T-cell (primary cell): ENCODE measurements at regions not wholly inside any gene's neighbourhood (a gene's known extent, or its start where the extent isn't known, plus 50 kb on each side); places are given as distances from the start of the nearest gene placed in this dataset.

ENCODE experiments used
- ATAC-seq, 4 experiments: fragments of 200-7000 bp in 3 of 4; fragments of 150-1000 bp in 1 of 4; cut with Tn5 transposase; replicated peaks in 1 of 4; 1 replicate in 3 of 4; 2 replicates in 1 of 4; pipeline ENCODE4 v1.10.0; 2021; ENCODE audit warnings: moderate library complexity in 3 of 4, mild to moderate bottlenecking in 2 of 4, moderate number of reproducible peaks in 1 of 4
- CTCF ChIA-PET, 2 donors: fragments of 300-600 bp; sonication (Branson Sonifier 250); formaldehyde crosslinking; loops; one replicate each; lab custom pipeline; 2022; ENCODE audit warnings: antibody characterized with exemption in 2 of 2; lab: Charles Lee
- POLR2A ChIA-PET, 2 donors: fragments of 300-600 bp; sonication (Branson Sonifier 250); formaldehyde crosslinking; loops; one replicate each; lab custom pipeline; 2022; ENCODE audit warnings: antibody characterized with exemption in 2 of 2; lab: Charles Lee
- DNase-seq, 35 experiments: peaks; one replicate each; pipeline versions ENCODE4 v3.0.0 to v3.0.0-alpha.2; 2013 to 2023
- H3K27ac ChIP-seq: one replicate; pipeline ENCODE4 v1.5.1; 2013; ENCODE audit warnings: low read length
- H3K27me3 ChIP-seq, 2 experiments: replicated peaks in 1 of 2; 1 replicate in 1 of 2; 2 replicates in 1 of 2; pipeline versions ENCODE4 v1.6.1 to v1.7.0; 2013; ENCODE audit warnings: low read length in 1 of 2, mixed read lengths in 1 of 2; ENCODE audit not compliant: control insufficient read depth in 2 of 2, insufficient read depth in 2 of 2; ENCODE audit errors: extremely low read depth in 1 of 2
- H3K36me3 ChIP-seq, 2 donors: 1 replicate in 1 of 2; 2 replicates in 1 of 2; pipeline versions ENCODE4 v1.6.1 to v1.7.0; 2013; ENCODE audit warnings: low read length in 1 of 2; ENCODE audit not compliant: control insufficient read depth in 2 of 2, insufficient read depth in 1 of 2; ENCODE audit errors: extremely low read depth in 1 of 2
- H3K4me1 ChIP-seq, 2 experiments: 1 replicate in 1 of 2; 2 replicates in 1 of 2; pipeline versions ENCODE4 v1.6.1 to v1.7.0; 2013; ENCODE audit warnings: low read length in 2 of 2, mixed read lengths in 1 of 2; ENCODE audit not compliant: insufficient read depth in 2 of 2, control insufficient read depth in 1 of 2; ENCODE audit errors: extremely low read depth in 1 of 2
- H3K4me3 ChIP-seq, 2 donors: 1 replicate in 1 of 2; 2 replicates in 1 of 2; pipeline versions ENCODE4 v1.5.1 to v1.7.0; 2013; ENCODE audit warnings: mild to moderate bottlenecking in 2 of 2, low read length in 1 of 2, moderate library complexity in 1 of 2; ENCODE audit not compliant: control insufficient read depth in 1 of 2; ENCODE audit errors: extremely low read depth in 1 of 2
- H3K9me3 ChIP-seq: 2 replicates; pipeline ENCODE4 v1.7.0; 2013
- H3K27ac Mint-ChIP-seq, 2 donors: one replicate each; pipeline ENCODE4 v1.8.0; 2020 to 2021; ENCODE audit warnings: mild to moderate bottlenecking in 2 of 2, mixed read lengths in 2 of 2
- H3K27me3 Mint-ChIP-seq, 2 donors: one replicate each; pipeline ENCODE4 v1.8.0; 2021 to 2022; ENCODE audit warnings: mixed read lengths in 2 of 2
- H3K36me3 Mint-ChIP-seq: one replicate; pipeline ENCODE4 v1.8.0; 2021; ENCODE audit warnings: mixed read lengths
- H3K4me1 Mint-ChIP-seq, 3 donors: one replicate each; pipeline ENCODE4 v1.8.0; 2020 to 2022; ENCODE audit warnings: mixed read lengths in 3 of 3, mild to moderate bottlenecking in 1 of 3
- H3K4me3 Mint-ChIP-seq, 3 donors: one replicate each; pipeline ENCODE4 v1.8.0; 2020 to 2022; ENCODE audit warnings: mild to moderate bottlenecking in 3 of 3, mixed read lengths in 3 of 3, moderate library complexity in 3 of 3
- H3K9me3 Mint-ChIP-seq, 3 donors: one replicate each; pipeline ENCODE4 v1.8.0; 2020 to 2022; ENCODE audit warnings: mixed read lengths in 3 of 3
- WGBS: methylation state at CpG from one replicate; pipeline ENCODE4 v1.1.5; 2013; ENCODE audit warnings: missing lambda C conversion rate; ENCODE audit not compliant: insufficient coverage; 5-methylcytosine and 5-hydroxymethylcytosine counted together

GRCh38 chr1:72932025-72932424, 649.7 kb upstream of the NEGR1 start:
- Mint-ChIP-seq H3K36me3 (no peaks in the 10 kb centered on the region), H3K9me3 (peaks cover 17 to 24% (median 20%) of the 10 kb centered on the region in 3 donors), H3K27ac (no peak overlapping the region), H3K4me1 (no peaks in the 10 kb centered on the region), H3K27me3 (no peaks in the 10 kb centered on the region), H3K4me3 (no peak overlapping the region)
- H3K4me3 ChIP-seq = no peak overlapping the region
- ChIA-PET CTCF (no interaction called here), POLR2A (no interaction called here)
- ATAC-seq (no peak), DNase-seq (no peak)
- no peaks in the 10 kb centered on the region for H3K27me3 ChIP-seq
- H3K27ac ChIP-seq = no peak overlapping the region
- H3K4me1 ChIP-seq = no peaks in the 10 kb centered on the region
- H3K9me3 ChIP-seq = no peaks in the 10 kb centered on the region
- WGBS = 86% methylated on average over 1 of the region's 2 CpGs
- H3K36me3 ChIP-seq = no peaks in the 10 kb centered on the region

- POLR2A ChIA-PET = no interaction called here
- Histone ChIP-seq H3K27me3 (no peaks in the 10 kb centered on the region), H3K27ac (no peak overlapping the region), H3K36me3 (no peaks in the 10 kb centered on the region), H3K4me3 (no peak overlapping the region), H3K4me1 (no peaks in the 10 kb centered on the region), H3K9me3 (no peaks in the 10 kb centered on the region)
- peaks cover 20 to 28% (median 21%) of the 10 kb centered on the region in 3 donors for H3K9me3 Mint-ChIP-seq
- CTCF ChIA-PET = no interaction called here
- no peak for ATAC-seq
- no peaks in the 10 kb centered on the region for H3K4me1 Mint-ChIP-seq
- no peak for DNase-seq
- no peaks in the 10 kb centered on the region for H3K36me3 Mint-ChIP-seq
- no peaks in the 10 kb centered on the region for H3K27me3 Mint-ChIP-seq
- H3K27ac Mint-ChIP-seq = no peak overlapping the region
- WGBS = 86% methylated on average over 1 of the region's 3 CpGs
- no peak overlapping the region for H3K4me3 Mint-ChIP-seq
These were observed 648.2 kb upstream of the NEGR1 start for GRCh38 chr1:72930528-72930927.

DNA sequence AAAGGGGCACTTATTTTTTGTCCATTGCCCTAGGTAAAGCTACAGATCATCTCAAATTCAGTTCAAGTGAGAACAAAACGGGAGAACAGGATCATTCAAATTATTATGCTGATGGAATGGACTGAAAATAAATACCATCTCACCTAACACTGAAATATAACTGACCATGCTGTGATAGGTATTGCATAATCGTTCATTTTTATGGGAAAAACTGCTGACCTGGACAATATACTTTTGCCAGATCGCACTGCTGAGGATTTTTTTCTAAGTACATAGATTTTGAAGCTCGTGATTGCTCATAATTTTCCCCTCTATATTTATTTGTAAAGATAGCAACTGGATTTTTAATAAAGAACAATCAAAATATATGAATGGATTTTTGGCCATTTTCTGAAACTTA, 636.6 kb upstream of the NEGR1 start:
- Histone ChIP-seq H3K36me3 (no peaks in the 10 kb centered on the region), H3K27me3 (no peaks in the 10 kb centered on the region), H3K27ac (no peak overlapping the region), H3K4me1 (no peaks in the 10 kb centered on the region), H3K9me3 (no peaks in the 10 kb centered on the region), H3K4me3 (no peak overlapping the region)
- ATAC-seq (no peak), DNase-seq (no peak)
- Mint-ChIP-seq H3K27me3 (no peaks in the 10 kb centered on the region), H3K9me3 (peaks cover 0 to 6% (median 0%) of the 10 kb centered on the region in 3 donors), H3K4me3 (no peak overlapping the region), H3K36me3 (no peaks in the 10 kb centered on the region), H3K4me1 (no peaks in the 10 kb centered on the region), H3K27ac (no peak overlapping the region)
- no CpG with 5 or more reads among the region's 4 CpGs for WGBS
- POLR2A ChIA-PET = no interaction called here
- CTCF ChIA-PET = no interaction called here

DNA sequence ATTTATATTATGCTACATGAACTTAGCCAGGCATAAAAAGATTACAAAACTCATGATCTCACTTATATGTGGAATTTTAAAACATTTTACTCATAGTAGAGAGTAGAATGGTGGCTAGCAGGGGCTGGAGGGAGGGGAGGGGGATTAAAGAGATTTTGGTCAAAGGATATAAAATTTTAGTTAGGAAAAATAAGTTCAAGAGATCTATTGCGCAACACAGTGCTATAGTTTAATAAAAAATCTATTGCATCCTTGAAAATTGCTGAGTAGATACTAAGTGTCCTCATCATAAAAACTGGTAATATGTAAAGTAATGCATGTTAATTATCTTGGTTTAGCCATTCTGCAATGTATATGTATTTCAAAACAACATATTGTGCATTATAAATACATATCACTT, 635.6 kb upstream of the NEGR1 start:
- Histone ChIP-seq H3K9me3 (no peaks in the 10 kb centered on the region), H3K4me3 (no peak overlapping the region), H3K27me3 (no peaks in the 10 kb centered on the region), H3K4me1 (no peaks in the 10 kb centered on the region), H3K27ac (no peak overlapping the region), H3K36me3 (no peaks in the 10 kb centered on the region)
- Mint-ChIP-seq H3K27me3 (no peaks in the 10 kb centered on the region), H3K36me3 (no peaks in the 10 kb centered on the region), H3K4me1 (no peaks in the 10 kb centered on the region), H3K27ac (no peak overlapping the region), H3K4me3 (no peak overlapping the region), H3K9me3 (peaks cover 0 to 10% (median 0%) of the 10 kb centered on the region in 3 donors)
- DNase-seq (no peak), ATAC-seq (no peak)
- CTCF ChIA-PET = no interaction called here
- POLR2A ChIA-PET = no interaction called here
- no CpG with 5 or more reads among the region's 1 CpG for WGBS

DNA sequence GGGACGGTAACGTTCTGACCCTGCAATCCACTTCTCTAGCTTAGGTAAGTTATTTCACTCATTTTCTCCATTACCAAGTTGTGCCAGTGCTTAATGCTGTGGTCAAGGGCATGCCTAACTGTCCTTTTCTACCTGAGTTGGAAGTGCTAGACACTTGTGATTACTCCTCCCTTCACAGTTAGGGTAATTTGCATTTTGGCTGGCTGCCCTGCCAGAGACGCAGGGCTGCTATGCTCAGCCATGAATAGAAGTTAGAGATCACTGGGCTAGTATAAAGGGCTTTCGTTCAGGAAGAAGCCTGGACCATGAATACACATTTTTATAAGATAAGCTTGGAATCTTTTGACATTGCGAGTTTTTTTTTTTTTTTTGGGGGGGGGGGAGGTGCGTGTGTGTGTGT, 633.2 kb upstream of the NEGR1 start:
- Histone ChIP-seq H3K27ac (no peak overlapping the region), H3K9me3 (no peaks in the 10 kb centered on the region), H3K4me1 (no peaks in the 10 kb centered on the region), H3K36me3 (no peaks in the 10 kb centered on the region), H3K4me3 (no peak overlapping the region), H3K27me3 (no peaks in the 10 kb centered on the region)
- no CpG with 5 or more reads among the region's 6 CpGs for WGBS
- CTCF ChIA-PET = no interaction called here
- no peaks in the 10 kb centered on the region for H3K4me1 Mint-ChIP-seq
- peaks cover 0 to 9% (median 2%) of the 10 kb centered on the region in 3 donors for H3K9me3 Mint-ChIP-seq
- DNase-seq (no peak), ATAC-seq (no peak)
- no peaks in the 10 kb centered on the region for H3K36me3 Mint-ChIP-seq
- POLR2A ChIA-PET = interaction anchor here (0.6 to 1.0 kb wide), 2 partner anchors 23 to 356 kb away, joined by 3 to 4 read pairs; no protein-coding TSS in a partner anchor
- no peak overlapping the region for H3K27ac Mint-ChIP-seq
- H3K4me3 Mint-ChIP-seq = no peak overlapping the region
- no peaks in the 10 kb centered on the region for H3K27me3 Mint-ChIP-seq

DNA sequence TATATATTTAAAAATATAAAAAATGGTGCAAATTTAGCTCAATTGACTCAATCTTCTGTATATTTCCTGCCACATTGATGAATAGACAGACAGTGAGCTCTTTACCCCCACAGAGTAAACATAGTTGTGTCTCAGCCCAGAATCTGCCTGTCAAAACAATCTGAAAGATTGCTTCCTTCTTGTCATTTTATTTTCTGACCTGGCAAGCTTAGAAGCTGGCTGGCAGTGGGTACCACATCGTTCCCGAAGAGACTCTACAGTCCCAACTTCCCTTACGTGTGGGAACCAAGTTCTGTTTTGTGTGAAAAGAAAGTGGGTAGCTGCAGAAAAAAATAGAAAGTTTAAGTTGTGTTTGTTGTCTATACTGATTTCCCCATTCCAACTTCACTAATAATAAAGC, 629.3 kb upstream of the NEGR1 start:
- Histone ChIP-seq H3K27ac (no peak overlapping the region), H3K4me1 (no peaks in the 10 kb centered on the region), H3K9me3 (no peaks in the 10 kb centered on the region), H3K36me3 (no peaks in the 10 kb centered on the region), H3K27me3 (no peaks in the 10 kb centered on the region), H3K4me3 (no peak overlapping the region)
- Mint-ChIP-seq H3K27me3 (no peaks in the 10 kb centered on the region), H3K4me1 (no peaks in the 10 kb centered on the region), H3K27ac (no peak overlapping the region), H3K4me3 (no peak overlapping the region), H3K9me3 (peaks cover 4 to 23% (median 16%) of the 10 kb centered on the region in 3 donors), H3K36me3 (no peaks in the 10 kb centered on the region)
- WGBS = no CpG with 5 or more reads among the region's 3 CpGs
- DNase-seq (no peak), ATAC-seq (no peak)
- ChIA-PET CTCF (no interaction called here), POLR2A (no interaction called here)

DNA sequence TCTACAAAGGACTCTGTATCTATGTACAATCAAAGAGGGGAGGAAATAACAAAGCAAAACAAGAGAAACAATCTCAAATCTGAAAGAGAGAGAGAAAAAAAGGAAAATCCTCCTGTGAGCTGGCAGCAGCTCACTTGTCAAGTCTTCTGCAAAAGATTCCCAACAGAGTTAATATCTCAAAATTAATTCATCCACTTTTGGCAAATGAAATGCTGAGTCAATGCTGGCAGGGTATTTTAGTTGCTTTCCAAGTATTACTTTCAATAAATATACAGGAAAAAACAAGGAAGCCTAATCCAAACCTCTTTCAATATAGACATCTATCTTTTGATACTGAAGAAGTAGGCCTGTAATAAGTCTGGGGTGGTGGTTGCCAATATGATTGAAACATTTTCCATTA, 613.9 kb upstream of the NEGR1 start:
- Histone ChIP-seq H3K4me1 (no peaks in the 10 kb centered on the region), H3K4me3 (no peak overlapping the region), H3K9me3 (no peaks in the 10 kb centered on the region), H3K27me3 (no peaks in the 10 kb centered on the region), H3K36me3 (no peaks in the 10 kb centered on the region), H3K27ac (no peak overlapping the region)
- ChIA-PET POLR2A (no interaction called here), CTCF (no interaction called here)
- Mint-ChIP-seq H3K36me3 (no peaks in the 10 kb centered on the region), H3K27me3 (no peaks in the 10 kb centered on the region), H3K27ac (no peak overlapping the region), H3K4me3 (no peak overlapping the region), H3K9me3 (peaks cover 0 to 11% (median 4%) of the 10 kb centered on the region in 3 donors), H3K4me1 (no peaks in the 10 kb centered on the region)
- DNase-seq (no peak), ATAC-seq (no peak)
